ENCODE measurements at regions not wholly inside any gene's neighbourhood (a gene's known extent, or its start where the extent isn't known, plus 50 kb on each side); places are given as distances from the start of the nearest gene placed in this dataset.

- no peak overlapping the region for H3K4me2 ChIP-seq
Observed at GRCh38 chr5:164394686-164395194, 889.3 kb downstream of the MAT2B start.

GRCh38 chr5:164412531-164412930 is 907.1 kb downstream of the MAT2B start:
- Histone ChIP-seq H3K9me3 (no peaks in the 10 kb centered on the region), H3K4me2 (no peak overlapping the region), H3K4me1 (no peaks in the 10 kb centered on the region), H3K36me3 (no peaks in the 10 kb centered on the region), H3K27ac (no peak overlapping the region), H4K20me1 (no peaks in the 10 kb centered on the region), H3K9ac (no peak overlapping the region), H3K27me3 (no peaks in the 10 kb centered on the region), H3K4me3 (no peak overlapping the region)
- TF ChIP-seq Cebpa-rat (IDR thresholded peaks at IDR 0.05), result no peak

More at GRCh38 chr5:164394686-164395194, 889.3 kb downstream of the MAT2B start:
- no peak overlapping the region for H3K27ac ChIP-seq
- H3K4me1 ChIP-seq, result 0 out of 2 replicates have a peak, but pooled peaks cover 5% of the 10 kb centered on the region
- H3K36me3 ChIP-seq, result no peaks in the 10 kb centered on the region
- no peak overlapping the region for H3K9ac ChIP-seq
- H3K9me3 ChIP-seq, result no peaks in the 10 kb centered on the region
- H3K27me3 ChIP-seq, result no peaks in the 10 kb centered on the region
- H4K20me1 ChIP-seq, result no peaks in the 10 kb centered on the region
- no peak overlapping the region for H3K4me3 ChIP-seq
- TF ChIP-seq Cebpa-rat (IDR thresholded peaks at IDR 0.05), result no peak

- H3K9ac ChIP-seq, result no peak overlapping the region
- no peaks in the 10 kb centered on the region for H4K20me1 ChIP-seq
- TF ChIP-seq Cebpa-rat (IDR thresholded peaks at IDR 0.05), result no peak
- no peak overlapping the region for H3K27ac ChIP-seq
- no peaks in the 10 kb centered on the region for H3K27me3 ChIP-seq
- H3K4me2 ChIP-seq, result no peak overlapping the region
- H3K4me3 ChIP-seq, result no peak overlapping the region
- H3K9me3 ChIP-seq, result peaks cover 40% of the 10 kb centered on the region
- no peaks in the 10 kb centered on the region for H3K4me1 ChIP-seq
- no peaks in the 10 kb centered on the region for H3K36me3 ChIP-seq
Observed at GRCh38 chr5:164420161-164420560, 914.7 kb downstream of the MAT2B start.

- Histone ChIP-seq H3K36me3 (no peaks in the 10 kb centered on the region), H3K27ac (no peak overlapping the region), H3K9me3 (peaks cover 40% of the 10 kb centered on the region), H4K20me1 (no peaks in the 10 kb centered on the region), H3K4me1 (no peaks in the 10 kb centered on the region), H3K4me3 (no peak overlapping the region), H3K4me2 (no peak overlapping the region), H3K27me3 (no peaks in the 10 kb centered on the region), H3K9ac (no peak overlapping the region)
- TF ChIP-seq Cebpa-rat (IDR thresholded peaks at IDR 0.05), result no peak
Observed at GRCh38 chr5:164422400-164422799, 917.0 kb downstream of the MAT2B start.

- H3K27me3 ChIP-seq, result no peaks in the 10 kb centered on the region
- no peaks in the 10 kb centered on the region for H3K36me3 ChIP-seq
- H3K4me2 ChIP-seq, result no peak overlapping the region
- no peaks in the 10 kb centered on the region for H3K4me1 ChIP-seq
- no peaks in the 10 kb centered on the region for H4K20me1 ChIP-seq
- no peak for TF ChIP-seq Cebpa-rat (IDR thresholded peaks at IDR 0.05)
- H3K27ac ChIP-seq, result no peak overlapping the region
- H3K9ac ChIP-seq, result no peak overlapping the region
- no peaks in the 10 kb centered on the region for H3K9me3 ChIP-seq
- H3K4me3 ChIP-seq, result no peak overlapping the region
Observed at GRCh38 chr5:164431634-164432304, 926.4 kb downstream of the MAT2B start.

- Histone ChIP-seq H3K27ac (no peak overlapping the region), H3K4me3 (no peak overlapping the region), H3K9me3 (no peaks in the 10 kb centered on the region), H4K20me1 (no peaks in the 10 kb centered on the region), H3K4me2 (no peak overlapping the region), H3K27me3 (no peaks in the 10 kb centered on the region), H3K36me3 (no peaks in the 10 kb centered on the region), H3K9ac (no peak overlapping the region), H3K4me1 (no peaks in the 10 kb centered on the region)
- no peak for TF ChIP-seq Cebpa-rat (IDR thresholded peaks at IDR 0.05)
Observed at GRCh38 chr5:164433106-164433870, 927.9 kb downstream of the MAT2B start.

- H3K36me3 ChIP-seq, result no peaks in the 10 kb centered on the region
- H3K27me3 ChIP-seq, result no peaks in the 10 kb centered on the region
- no peaks in the 10 kb centered on the region for H3K9me3 ChIP-seq
- no peak overlapping the region for H3K27ac ChIP-seq
- no peaks in the 10 kb centered on the region for H3K4me1 ChIP-seq
- no peak overlapping the region for H3K4me2 ChIP-seq
- H4K20me1 ChIP-seq, result no peaks in the 10 kb centered on the region
- TF ChIP-seq Cebpa-rat (IDR thresholded peaks at IDR 0.05), result no peak
- H3K4me3 ChIP-seq, result no peak overlapping the region
- H3K9ac ChIP-seq, result no peak overlapping the region
Observed at GRCh38 chr5:164435576-164435975, 930.2 kb downstream of the MAT2B start.

GRCh38 chr5:164439799-164440198 is 934.4 kb downstream of the MAT2B start:
- Histone ChIP-seq H3K27ac (no peak overlapping the region), H3K4me2 (no peak overlapping the region), H3K36me3 (no peaks in the 10 kb centered on the region), H3K27me3 (no peaks in the 10 kb centered on the region), H4K20me1 (no peaks in the 10 kb centered on the region), H3K9ac (no peak overlapping the region), H3K9me3 (0 out of 2 replicates have a peak, but pooled peaks cover 5% of the 10 kb centered on the region), H3K4me1 (no peaks in the 10 kb centered on the region), H3K4me3 (no peak overlapping the region)
- TF ChIP-seq Cebpa-rat (IDR thresholded peaks at IDR 0.05), result no peak

- Histone ChIP-seq H3K27ac (no peak overlapping the region), H4K20me1 (no peaks in the 10 kb centered on the region), H3K4me3 (no peak overlapping the region), H3K9me3 (no peaks in the 10 kb centered on the region), H3K4me1 (no peaks in the 10 kb centered on the region), H3K36me3 (no peaks in the 10 kb centered on the region), H3K9ac (no peak overlapping the region), H3K27me3 (no peaks in the 10 kb centered on the region), H3K4me2 (no peak overlapping the region)
- no peak for TF ChIP-seq Cebpa-rat (IDR thresholded peaks at IDR 0.05)
Observed at GRCh38 chr5:164449460-164449859, 944.0 kb downstream of the MAT2B start.

- Histone ChIP-seq H3K27me3 (no peaks in the 10 kb centered on the region), H3K4me2 (no peak overlapping the region), H3K27ac (no peak overlapping the region), H3K9ac (no peak overlapping the region), H4K20me1 (no peaks in the 10 kb centered on the region), H3K4me3 (no peak overlapping the region), H3K9me3 (peaks cover 18% of the 10 kb centered on the region), H3K4me1 (peaks cover 2% of the 10 kb centered on the region; the same call in 1 of the 2 replicates), H3K36me3 (no peaks in the 10 kb centered on the region)
- no peak for TF ChIP-seq Cebpa-rat (IDR thresholded peaks at IDR 0.05)
Observed at GRCh38 chr5:164466033-164466432, 960.6 kb downstream of the MAT2B start.
